GM12892 (cell line): ENCODE measurements at regions not wholly inside any gene's neighbourhood (a gene's known extent, or its start where the extent isn't known, plus 50 kb on each side); places are given as distances from the start of the nearest gene placed in this dataset.

ENCODE experiments used
- POLR2A ChIP-seq: IDR thresholded peaks from 2 replicates; pipeline ENCODE4 v1.6.1; 2011; ENCODE audit warnings: low read depth, low read length, control low read depth
- POLR2AphosphoS5 ChIP-seq: IDR thresholded peaks from 2 replicates; pipeline ENCODE4 v1.6.1; 2011; ENCODE audit warnings: low read depth, low read length, control low read depth
- TAF1 ChIP-seq: IDR thresholded peaks from 2 replicates; pipeline ENCODE4 v1.6.1; 2011; ENCODE audit warnings: low read depth, mild to moderate bottlenecking, control low read depth, low read length, borderline replicate concordance

GRCh38 chr6:134517145-134517658, 199.3 kb upstream of the SGK1 start:
- no peak for TF ChIP-seq POLR2AphosphoS5
- TF ChIP-seq POLR2A, result no peak
- no peak for TF ChIP-seq TAF1
